AG09319 (cell line): ENCODE measurements at regions not wholly inside any gene's neighbourhood (a gene's known extent, or its start where the extent isn't known, plus 50 kb on each side); places are given as distances from the start of the nearest gene placed in this dataset.
"Not testable (repeated sequence)": the region's sequence is repeated elsewhere in the genome, so short reads cannot be mapped to it uniquely, and the experiment has no call there.

Source experiments
- DNase-seq: peaks from one replicate; pipeline ENCODE4 v3.0.0-alpha.2; 2010; ENCODE audit warnings: low read depth; ENCODE audit errors: extremely low read depth
- TF ChIP-seq, protein P1 (sequence below): IDR thresholded peaks from 2 replicates; pipeline ENCODE4 v1.5.1; 2011; ENCODE audit warnings: low read depth, mild to moderate bottlenecking, inconsistent platforms, low read length, moderate library complexity

DNA sequence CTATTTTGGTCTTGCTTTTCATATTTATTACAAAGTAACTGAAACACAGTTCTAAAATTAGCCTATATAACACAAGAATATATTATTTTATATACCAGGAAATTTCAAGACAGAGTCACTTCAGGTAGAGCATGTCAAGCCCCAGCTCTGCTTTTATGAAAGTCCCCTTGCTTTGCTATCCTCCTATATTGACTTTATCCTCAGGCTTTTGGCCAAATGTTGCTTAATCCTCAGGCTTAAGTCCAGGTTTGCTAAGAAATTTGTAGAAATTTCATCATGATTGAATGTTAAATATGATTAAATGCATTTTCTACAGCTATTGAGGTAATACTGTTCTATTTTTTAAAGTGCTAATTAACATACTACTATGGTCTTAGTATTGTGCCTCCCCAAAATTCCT is 227.6 kb downstream of the FZD1 start:
- TF ChIP-seq, protein P1, sequence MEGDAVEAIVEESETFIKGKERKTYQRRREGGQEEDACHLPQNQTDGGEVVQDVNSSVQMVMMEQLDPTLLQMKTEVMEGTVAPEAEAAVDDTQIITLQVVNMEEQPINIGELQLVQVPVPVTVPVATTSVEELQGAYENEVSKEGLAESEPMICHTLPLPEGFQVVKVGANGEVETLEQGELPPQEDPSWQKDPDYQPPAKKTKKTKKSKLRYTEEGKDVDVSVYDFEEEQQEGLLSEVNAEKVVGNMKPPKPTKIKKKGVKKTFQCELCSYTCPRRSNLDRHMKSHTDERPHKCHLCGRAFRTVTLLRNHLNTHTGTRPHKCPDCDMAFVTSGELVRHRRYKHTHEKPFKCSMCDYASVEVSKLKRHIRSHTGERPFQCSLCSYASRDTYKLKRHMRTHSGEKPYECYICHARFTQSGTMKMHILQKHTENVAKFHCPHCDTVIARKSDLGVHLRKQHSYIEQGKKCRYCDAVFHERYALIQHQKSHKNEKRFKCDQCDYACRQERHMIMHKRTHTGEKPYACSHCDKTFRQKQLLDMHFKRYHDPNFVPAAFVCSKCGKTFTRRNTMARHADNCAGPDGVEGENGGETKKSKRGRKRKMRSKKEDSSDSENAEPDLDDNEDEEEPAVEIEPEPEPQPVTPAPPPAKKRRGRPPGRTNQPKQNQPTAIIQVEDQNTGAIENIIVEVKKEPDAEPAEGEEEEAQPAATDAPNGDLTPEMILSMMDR: no peak
- no peak for DNase-seq

GRCh38 chr7:91492317-91492716 is 228.1 kb downstream of the FZD1 start:
- TF ChIP-seq, protein P1: no peak
- no peak for DNase-seq

- TF ChIP-seq, protein P1: no peak
- no peak for DNase-seq
Observed at GRCh38 chr7:91492773-91493172, 228.5 kb downstream of the FZD1 start.

GRCh38 chr7:91494450-91494849 is 230.2 kb downstream of the FZD1 start:
- TF ChIP-seq, protein P1: no peak
- DNase-seq: no peak

GRCh38 chr7:91496251-91496820 is 232.1 kb downstream of the FZD1 start:
- no peak for DNase-seq
- TF ChIP-seq, protein P1: no peak

DNA sequence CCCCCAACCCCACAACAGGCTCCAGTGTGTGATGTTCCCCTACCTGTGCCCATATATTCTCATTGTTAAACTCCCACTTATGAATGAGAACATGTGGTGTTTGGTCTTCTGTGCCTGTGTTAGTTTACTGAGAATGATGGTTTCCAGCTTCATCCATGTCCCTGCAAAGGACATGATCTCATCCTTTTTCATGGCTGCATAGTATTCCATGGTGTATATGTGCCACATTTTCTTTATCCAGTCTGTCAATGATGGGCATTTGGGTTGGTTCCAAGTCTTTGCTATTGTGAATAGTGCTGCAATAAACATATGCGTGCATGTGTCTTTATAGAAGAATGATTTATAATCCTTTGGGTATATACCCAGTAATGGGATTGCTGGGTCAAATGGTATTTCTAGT is 233.0 kb downstream of the FZD1 start:
- not testable (repeated sequence) for DNase-seq

DNA sequence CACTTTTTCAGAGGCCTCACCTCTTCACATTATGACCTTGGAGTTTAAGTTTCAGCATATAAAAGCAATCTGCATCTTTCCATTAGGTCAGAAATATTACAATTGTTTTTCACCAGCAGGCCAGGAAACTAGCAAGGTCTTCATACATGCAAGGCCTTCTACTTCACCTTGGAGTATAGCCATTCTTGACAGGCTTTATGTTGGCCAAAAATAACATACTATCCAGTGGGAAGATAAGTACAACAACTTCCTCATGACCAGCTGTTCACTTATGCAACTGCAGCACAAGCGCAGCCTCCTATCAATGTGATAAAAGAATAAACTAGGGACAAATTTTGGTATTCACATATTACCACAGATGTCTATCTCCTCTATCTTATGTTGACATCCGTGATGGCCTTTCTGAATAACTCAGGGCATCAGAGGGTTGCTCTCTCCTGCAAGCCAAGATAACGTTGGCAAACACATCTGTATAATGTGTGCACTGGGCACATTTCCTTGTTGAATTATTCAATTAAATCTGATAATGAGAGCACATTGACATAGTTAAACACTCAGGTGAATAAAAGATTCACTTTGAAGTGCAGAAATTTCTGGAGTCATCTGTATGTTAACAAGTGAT is 239.8 kb downstream of the FZD1 start:
- no peak for DNase-seq
- TF ChIP-seq, protein P1: no peak

DNA sequence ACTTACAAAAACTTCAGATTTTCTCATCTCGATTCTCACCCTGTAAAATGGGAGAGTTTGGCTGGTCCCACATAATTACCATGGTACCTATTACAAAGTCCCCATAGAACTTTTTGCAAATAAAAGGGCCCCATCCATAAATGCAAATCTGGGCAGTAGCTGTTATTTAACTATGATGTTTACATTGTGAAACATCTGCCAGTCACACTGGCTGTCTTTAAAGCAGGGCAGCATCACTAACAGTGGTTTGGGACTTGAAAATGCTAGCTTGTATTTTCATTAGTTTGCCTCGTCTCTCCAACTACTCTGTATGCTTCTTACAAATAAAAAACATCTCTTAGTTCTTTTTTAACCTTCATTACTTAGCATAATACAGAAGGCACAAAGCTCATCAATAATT is 240.7 kb downstream of the FZD1 start:
- no peak for DNase-seq

DNA sequence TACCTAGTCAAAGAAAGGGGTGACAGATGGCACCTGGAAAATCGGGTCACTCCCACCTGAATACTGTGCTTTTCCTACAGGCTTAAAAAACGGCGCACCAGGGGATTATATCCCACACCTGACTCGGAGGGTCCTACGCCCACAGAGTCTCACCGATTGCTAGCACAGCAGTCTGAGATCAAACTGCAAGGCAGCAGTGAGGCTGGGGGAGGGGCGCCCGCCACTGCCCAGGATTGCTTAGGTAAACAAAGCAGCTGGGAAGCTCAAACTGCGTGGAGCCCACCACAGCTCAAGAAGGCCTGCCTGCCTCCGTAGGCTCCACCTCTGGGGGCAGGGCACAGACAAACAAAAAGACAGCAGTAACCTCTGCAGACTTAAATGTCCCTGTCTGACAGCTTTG is 242.7 kb downstream of the FZD1 start:
- not testable (repeated sequence) for DNase-seq

More for the DNA sequence above, 240.7 kb downstream of the FZD1 start:
- TF ChIP-seq, protein P1: no peak

GRCh38 chr7:91511861-91512260 is 247.6 kb downstream of the FZD1 start:
- not testable (repeated sequence) for DNase-seq
